ENCODE measurements at regions not wholly inside any gene's neighbourhood (a gene's known extent, or its start where the extent isn't known, plus 50 kb on each side); places are given as distances from the start of the nearest gene placed in this dataset.

GRCh38 chr4:30979402-30979801 is 259.2 kb downstream of the PCDH7 start (continued):
- TF ChIP-seq, protein P1, sequence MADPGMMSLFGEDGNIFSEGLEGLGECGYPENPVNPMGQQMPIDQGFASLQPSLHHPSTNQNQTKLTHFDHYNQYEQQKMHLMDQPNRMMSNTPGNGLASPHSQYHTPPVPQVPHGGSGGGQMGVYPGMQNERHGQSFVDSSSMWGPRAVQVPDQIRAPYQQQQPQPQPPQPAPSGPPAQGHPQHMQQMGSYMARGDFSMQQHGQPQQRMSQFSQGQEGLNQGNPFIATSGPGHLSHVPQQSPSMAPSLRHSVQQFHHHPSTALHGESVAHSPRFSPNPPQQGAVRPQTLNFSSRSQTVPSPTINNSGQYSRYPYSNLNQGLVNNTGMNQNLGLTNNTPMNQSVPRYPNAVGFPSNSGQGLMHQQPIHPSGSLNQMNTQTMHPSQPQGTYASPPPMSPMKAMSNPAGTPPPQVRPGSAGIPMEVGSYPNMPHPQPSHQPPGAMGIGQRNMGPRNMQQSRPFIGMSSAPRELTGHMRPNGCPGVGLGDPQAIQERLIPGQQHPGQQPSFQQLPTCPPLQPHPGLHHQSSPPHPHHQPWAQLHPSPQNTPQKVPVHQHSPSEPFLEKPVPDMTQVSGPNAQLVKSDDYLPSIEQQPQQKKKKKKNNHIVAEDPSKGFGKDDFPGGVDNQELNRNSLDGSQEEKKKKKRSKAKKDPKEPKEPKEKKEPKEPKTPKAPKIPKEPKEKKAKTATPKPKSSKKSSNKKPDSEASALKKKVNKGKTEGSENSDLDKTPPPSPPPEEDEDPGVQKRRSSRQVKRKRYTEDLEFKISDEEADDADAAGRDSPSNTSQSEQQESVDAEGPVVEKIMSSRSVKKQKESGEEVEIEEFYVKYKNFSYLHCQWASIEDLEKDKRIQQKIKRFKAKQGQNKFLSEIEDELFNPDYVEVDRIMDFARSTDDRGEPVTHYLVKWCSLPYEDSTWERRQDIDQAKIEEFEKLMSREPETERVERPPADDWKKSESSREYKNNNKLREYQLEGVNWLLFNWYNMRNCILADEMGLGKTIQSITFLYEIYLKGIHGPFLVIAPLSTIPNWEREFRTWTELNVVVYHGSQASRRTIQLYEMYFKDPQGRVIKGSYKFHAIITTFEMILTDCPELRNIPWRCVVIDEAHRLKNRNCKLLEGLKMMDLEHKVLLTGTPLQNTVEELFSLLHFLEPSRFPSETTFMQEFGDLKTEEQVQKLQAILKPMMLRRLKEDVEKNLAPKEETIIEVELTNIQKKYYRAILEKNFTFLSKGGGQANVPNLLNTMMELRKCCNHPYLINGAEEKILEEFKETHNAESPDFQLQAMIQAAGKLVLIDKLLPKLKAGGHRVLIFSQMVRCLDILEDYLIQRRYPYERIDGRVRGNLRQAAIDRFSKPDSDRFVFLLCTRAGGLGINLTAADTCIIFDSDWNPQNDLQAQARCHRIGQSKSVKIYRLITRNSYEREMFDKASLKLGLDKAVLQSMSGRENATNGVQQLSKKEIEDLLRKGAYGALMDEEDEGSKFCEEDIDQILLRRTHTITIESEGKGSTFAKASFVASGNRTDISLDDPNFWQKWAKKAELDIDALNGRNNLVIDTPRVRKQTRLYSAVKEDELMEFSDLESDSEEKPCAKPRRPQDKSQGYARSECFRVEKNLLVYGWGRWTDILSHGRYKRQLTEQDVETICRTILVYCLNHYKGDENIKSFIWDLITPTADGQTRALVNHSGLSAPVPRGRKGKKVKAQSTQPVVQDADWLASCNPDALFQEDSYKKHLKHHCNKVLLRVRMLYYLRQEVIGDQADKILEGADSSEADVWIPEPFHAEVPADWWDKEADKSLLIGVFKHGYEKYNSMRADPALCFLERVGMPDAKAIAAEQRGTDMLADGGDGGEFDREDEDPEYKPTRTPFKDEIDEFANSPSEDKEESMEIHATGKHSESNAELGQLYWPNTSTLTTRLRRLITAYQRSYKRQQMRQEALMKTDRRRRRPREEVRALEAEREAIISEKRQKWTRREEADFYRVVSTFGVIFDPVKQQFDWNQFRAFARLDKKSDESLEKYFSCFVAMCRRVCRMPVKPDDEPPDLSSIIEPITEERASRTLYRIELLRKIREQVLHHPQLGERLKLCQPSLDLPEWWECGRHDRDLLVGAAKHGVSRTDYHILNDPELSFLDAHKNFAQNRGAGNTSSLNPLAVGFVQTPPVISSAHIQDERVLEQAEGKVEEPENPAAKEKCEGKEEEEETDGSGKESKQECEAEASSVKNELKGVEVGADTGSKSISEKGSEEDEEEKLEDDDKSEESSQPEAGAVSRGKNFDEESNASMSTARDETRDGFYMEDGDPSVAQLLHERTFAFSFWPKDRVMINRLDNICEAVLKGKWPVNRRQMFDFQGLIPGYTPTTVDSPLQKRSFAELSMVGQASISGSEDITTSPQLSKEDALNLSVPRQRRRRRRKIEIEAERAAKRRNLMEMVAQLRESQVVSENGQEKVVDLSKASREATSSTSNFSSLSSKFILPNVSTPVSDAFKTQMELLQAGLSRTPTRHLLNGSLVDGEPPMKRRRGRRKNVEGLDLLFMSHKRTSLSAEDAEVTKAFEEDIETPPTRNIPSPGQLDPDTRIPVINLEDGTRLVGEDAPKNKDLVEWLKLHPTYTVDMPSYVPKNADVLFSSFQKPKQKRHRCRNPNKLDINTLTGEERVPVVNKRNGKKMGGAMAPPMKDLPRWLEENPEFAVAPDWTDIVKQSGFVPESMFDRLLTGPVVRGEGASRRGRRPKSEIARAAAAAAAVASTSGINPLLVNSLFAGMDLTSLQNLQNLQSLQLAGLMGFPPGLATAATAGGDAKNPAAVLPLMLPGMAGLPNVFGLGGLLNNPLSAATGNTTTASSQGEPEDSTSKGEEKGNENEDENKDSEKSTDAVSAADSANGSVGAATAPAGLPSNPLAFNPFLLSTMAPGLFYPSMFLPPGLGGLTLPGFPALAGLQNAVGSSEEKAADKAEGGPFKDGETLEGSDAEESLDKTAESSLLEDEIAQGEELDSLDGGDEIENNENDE (IDR thresholded peaks at IDR 0.05; ENCODE audit: insufficient replicate concordance, low read length): no peak
- TF ChIP-seq CREB1 (IDR thresholded peaks at IDR 0.05) (no peak), GTF2F1 (IDR thresholded peaks at IDR 0.05; ENCODE audit: borderline replicate concordance, low read depth, low read length) (no peak), HDAC2 (IDR thresholded peaks at IDR 0.05; ENCODE audit: borderline replicate concordance in 1 of 2, low read depth in 2 of 2, low read length in 2 of 2) (no peak), KDM1A (IDR thresholded peaks at IDR 0.05; ENCODE audit: borderline replicate concordance, low read length) (no peak), RFX5 (IDR thresholded peaks at IDR 0.05; ENCODE audit: borderline replicate concordance, low read depth, low read length) (no peak)
